Common myeloid progenitor, CD34-positive (primary cell): ENCODE measurements at regions not wholly inside any gene's neighbourhood (a gene's known extent, or its start where the extent isn't known, plus 50 kb on each side); places are given as distances from the start of the nearest gene placed in this dataset.

Source experiments
- CTCF ChIA-PET: fragments of 350-600 bp; sonication (Branson Sonifier 250); formaldehyde crosslinking; loops from one replicate; lab custom pipeline; 2021; ENCODE audit warnings: antibody characterized with exemption; lab: Charles Lee
- POLR2A ChIA-PET: fragments of 350-600 bp; sonication (Branson Sonifier 250); formaldehyde crosslinking; loops from one replicate; lab custom pipeline; 2021; ENCODE audit warnings: antibody characterized with exemption; lab: Charles Lee
- DNase-seq, 3 donors: peaks; one replicate each; pipeline versions ENCODE4 v3.0.0 to v3.0.0-alpha.2; 2013
- H3K27ac ChIP-seq, 2 experiments: 1 replicate in 1 of 2; 2 replicates in 1 of 2; pipeline ENCODE4 v1.7.0; 2013; ENCODE audit warnings: inconsistent platforms in 2 of 2, low read length in 2 of 2, mild to moderate bottlenecking in 2 of 2, low read depth in 1 of 2, moderate library complexity in 1 of 2; ENCODE audit not compliant: severe bottlenecking in 2 of 2, insufficient read depth in 1 of 2, poor library complexity in 1 of 2
- H3K27me3 ChIP-seq, 5 experiments: replicated peaks in 2 of 5; 1 replicate in 3 of 5; 2 replicates in 2 of 5; pipeline versions ENCODE4 v1.6.1 to v1.7.0; 2013; ENCODE audit warnings: low read length in 4 of 5, mild to moderate bottlenecking in 2 of 5, moderate library complexity in 2 of 5, inconsistent platforms in 1 of 5; ENCODE audit not compliant: insufficient read depth in 5 of 5, control insufficient read depth in 4 of 5
- H3K36me3 ChIP-seq, 4 experiments: 1 replicate in 2 of 4; 2 replicates in 2 of 4; pipeline versions ENCODE4 v1.6.1 to v1.7.0; 2013; ENCODE audit warnings: low read length in 3 of 4, control low read depth in 1 of 4, mild to moderate bottlenecking in 1 of 4; ENCODE audit not compliant: control insufficient read depth in 4 of 4, insufficient read depth in 4 of 4
- H3K4me1 ChIP-seq, 4 experiments: 1 replicate in 3 of 4; 2 replicates in 1 of 4; pipeline versions ENCODE4 v1.6.1 to v1.7.1; 2013; ENCODE audit warnings: low read length in 3 of 4, mild to moderate bottlenecking in 3 of 4, control low read depth in 1 of 4, inconsistent platforms in 1 of 4, moderate library complexity in 1 of 4; ENCODE audit not compliant: control insufficient read depth in 4 of 4, insufficient read depth in 4 of 4; ENCODE audit errors: control extremely low read depth in 1 of 4
- H3K4me3 ChIP-seq, 7 experiments: 1 replicate in 4 of 7; 2 replicates in 3 of 7; pipeline versions ENCODE4 v1.5.1 to v1.7.0; 2013; ENCODE audit warnings: mild to moderate bottlenecking in 7 of 7, low read length in 6 of 7, moderate library complexity in 6 of 7, inconsistent platforms in 2 of 7, low read depth in 2 of 7, control low read depth in 1 of 7; ENCODE audit not compliant: insufficient read depth in 4 of 7, control insufficient read depth in 1 of 7; ENCODE audit errors: extremely low read depth in 1 of 7
- H3K9me3 ChIP-seq, 5 experiments: 1 replicate in 4 of 5; 2 replicates in 1 of 5; pipeline versions ENCODE4 v1.6.1 to v1.7.1; 2013; ENCODE audit warnings: low read length in 4 of 5, mild to moderate bottlenecking in 2 of 5, inconsistent platforms in 1 of 5, low read depth in 1 of 5, moderate library complexity in 1 of 5; ENCODE audit not compliant: control insufficient read depth in 4 of 5, insufficient read depth in 2 of 5; ENCODE audit errors: control extremely low read depth in 1 of 5
- WGBS: methylation state at CpG from one replicate; pipeline ENCODE4 v1.1.5; 2013; ENCODE audit not compliant: insufficient coverage; 5-methylcytosine and 5-hydroxymethylcytosine counted together

- DNase-seq, result no peak
- POLR2A ChIA-PET, result no interaction called here
- whole genome bisulfite sequencing, result 83% methylated on average over 2 of the region's 4 CpGs
- Histone ChIP-seq H3K4me1 (peaks cover 6 to 52% (median 17%) of the 10 kb centered on the region in 4 experiments), H3K36me3 (no peaks in the 10 kb centered on the region), H3K27ac (no peak overlapping the region), H3K9me3 (peaks cover 5 to 17% (median 10%) of the 10 kb centered on the region in 5 experiments), H3K4me3 (no peak overlapping the region), H3K27me3 (no peaks in the 10 kb centered on the region)
- CTCF ChIA-PET, result no interaction called here
Measured at GRCh38 chr21:31445137-31445536, 101.1 kb upstream of the TIAM1 start.

GRCh38 chr21:31443736-31444521 lies 99.9 kb upstream of the TIAM1 start:
- peaks cover 6 to 52% (median 17%) of the 10 kb centered on the region in 4 experiments for H3K4me1 ChIP-seq
- peaks cover 6 to 21% (median 11%) of the 10 kb centered on the region in 5 experiments for H3K9me3 ChIP-seq
- no peak overlapping the region for H3K27ac ChIP-seq
- POLR2A ChIA-PET, result no interaction called here
- 0% methylated on average over 5 of the region's 8 CpGs for WGBS
- no peaks in the 10 kb centered on the region for H3K27me3 ChIP-seq
- H3K4me3 ChIP-seq, result peak overlapping the region in 1 of 7 experiments; percentile 1
- peak; percentile 31 to 88 (median 82) for DNase-seq
- H3K36me3 ChIP-seq, result no peaks in the 10 kb centered on the region
- CTCF ChIA-PET, result no interaction called here

- peaks cover 6 to 25% (median 11%) of the 10 kb centered on the region in 5 experiments for H3K9me3 ChIP-seq
- H3K27ac ChIP-seq, result no peak overlapping the region
- H3K4me1 ChIP-seq, result peaks cover 6 to 44% (median 17%) of the 10 kb centered on the region in 4 experiments
- H3K4me3 ChIP-seq, result no peak overlapping the region
- H3K36me3 ChIP-seq, result no peaks in the 10 kb centered on the region
- H3K27me3 ChIP-seq, result no peaks in the 10 kb centered on the region
- CTCF ChIA-PET, result no interaction called here
- WGBS, result 78% methylated on average over 5 of the region's 6 CpGs
- POLR2A ChIA-PET, result no interaction called here
- DNase-seq, result no peak
Measured at GRCh38 chr21:31442339-31442738, 98.3 kb upstream of the TIAM1 start.

- no peaks in the 10 kb centered on the region for H3K4me1 ChIP-seq
- POLR2A ChIA-PET, result no interaction called here
- no peak overlapping the region for H3K27ac ChIP-seq
- no peaks in the 10 kb centered on the region for H3K36me3 ChIP-seq
- H3K27me3 ChIP-seq, result no peaks in the 10 kb centered on the region
- no peak for DNase-seq
- CTCF ChIA-PET, result no interaction called here
- no peak overlapping the region for H3K4me3 ChIP-seq
- H3K9me3 ChIP-seq, result peaks cover 0 to 6% (median 0%) of the 10 kb centered on the region in 5 experiments
- WGBS, result 98% methylated on average over 7 of the region's 9 CpGs
Measured at GRCh38 chr21:31429506-31429905, 85.4 kb upstream of the TIAM1 start.

- Histone ChIP-seq H3K27me3 (no peaks in the 10 kb centered on the region), H3K4me3 (no peak overlapping the region), H3K4me1 (no peaks in the 10 kb centered on the region), H3K36me3 (no peaks in the 10 kb centered on the region), H3K27ac (no peak overlapping the region), H3K9me3 (no peaks in the 10 kb centered on the region)
- DNase-seq, result no peak
- 87% methylated on average over 3 of the region's 5 CpGs for WGBS
- ChIA-PET POLR2A (no interaction called here), CTCF (no interaction called here)
Measured at GRCh38 chr21:31426235-31426797, 82.3 kb upstream of the TIAM1 start.

GRCh38 chr21:31425138-31425537 lies 81.1 kb upstream of the TIAM1 start:
- H3K36me3 ChIP-seq, result no peaks in the 10 kb centered on the region
- no peaks in the 10 kb centered on the region for H3K27me3 ChIP-seq
- H3K27ac ChIP-seq, result no peak overlapping the region
- ChIA-PET CTCF (no interaction called here), POLR2A (no interaction called here)
- WGBS, result 96% methylated on average over 5 of the region's 5 CpGs
- no peak overlapping the region for H3K4me3 ChIP-seq
- DNase-seq, result no peak
- no peaks in the 10 kb centered on the region for H3K9me3 ChIP-seq
- no peaks in the 10 kb centered on the region for H3K4me1 ChIP-seq

GRCh38 chr21:31424058-31424457 lies 80.0 kb upstream of the TIAM1 start:
- Histone ChIP-seq H3K27ac (no peak overlapping the region), H3K27me3 (no peaks in the 10 kb centered on the region), H3K4me3 (no peak overlapping the region), H3K9me3 (no peaks in the 10 kb centered on the region), H3K36me3 (no peaks in the 10 kb centered on the region), H3K4me1 (no peaks in the 10 kb centered on the region)
- WGBS, result no CpG with 5 or more reads among the region's 6 CpGs
- no peak for DNase-seq
- ChIA-PET CTCF (no interaction called here), POLR2A (no interaction called here)
